ENCODE measurements at regions not wholly inside any gene's neighbourhood (a gene's known extent, or its start where the extent isn't known, plus 50 kb on each side); places are given as distances from the start of the nearest gene placed in this dataset.

DNA sequence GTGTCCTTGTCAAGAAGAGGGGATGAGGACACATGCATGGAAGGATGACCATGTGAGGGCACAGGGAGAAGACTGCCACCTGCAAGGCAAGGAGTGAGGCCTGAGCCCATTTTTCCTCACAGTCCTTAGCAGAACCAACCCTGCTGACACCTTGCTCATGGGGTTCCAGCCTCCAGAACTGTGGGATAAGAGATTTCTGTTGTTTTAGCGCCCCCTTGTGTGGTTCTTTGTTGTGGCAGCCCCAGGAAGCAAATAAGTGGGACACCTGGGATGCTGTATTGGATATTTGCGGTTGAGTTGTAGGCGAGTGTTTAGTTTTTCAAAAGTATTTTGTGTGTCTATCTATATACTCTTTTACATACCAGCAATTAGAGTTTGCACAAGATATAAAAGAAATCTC lies 206.4 kb downstream of the NXNL2 start:
- TF ChIP-seq POLR2A (IDR thresholded peaks at IDR 0.05; ENCODE audit: low read depth, low read length): no peak
- DNase-seq (ENCODE audit: insufficient read length, low spot score) (no peak), FAIRE-seq (no peak)

DNA sequence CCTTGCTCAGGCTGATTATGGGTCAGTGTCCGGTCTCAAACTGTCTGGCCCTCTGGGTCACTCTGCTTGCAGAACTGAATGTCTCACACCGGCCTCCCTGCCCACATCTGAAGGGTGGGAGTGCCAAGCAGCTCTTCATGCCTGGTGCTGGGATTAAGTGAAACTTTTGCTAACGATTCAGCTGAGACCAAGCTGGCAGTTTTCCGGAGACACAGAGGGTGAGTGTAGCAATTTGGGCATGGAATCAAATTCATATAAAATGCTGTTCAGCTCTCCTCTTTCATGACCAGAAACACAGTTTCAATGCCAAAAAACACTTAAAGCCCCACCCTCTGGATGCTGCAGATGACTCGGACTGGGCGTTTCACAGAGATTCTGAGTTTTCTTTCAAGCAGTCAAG lies 207.5 kb downstream of the NXNL2 start:
- TF ChIP-seq POLR2A (IDR thresholded peaks at IDR 0.05; ENCODE audit: low read depth, low read length): no peak
- DNase-seq (ENCODE audit: insufficient read length, low spot score): no peak
- no peak for FAIRE-seq

DNA sequence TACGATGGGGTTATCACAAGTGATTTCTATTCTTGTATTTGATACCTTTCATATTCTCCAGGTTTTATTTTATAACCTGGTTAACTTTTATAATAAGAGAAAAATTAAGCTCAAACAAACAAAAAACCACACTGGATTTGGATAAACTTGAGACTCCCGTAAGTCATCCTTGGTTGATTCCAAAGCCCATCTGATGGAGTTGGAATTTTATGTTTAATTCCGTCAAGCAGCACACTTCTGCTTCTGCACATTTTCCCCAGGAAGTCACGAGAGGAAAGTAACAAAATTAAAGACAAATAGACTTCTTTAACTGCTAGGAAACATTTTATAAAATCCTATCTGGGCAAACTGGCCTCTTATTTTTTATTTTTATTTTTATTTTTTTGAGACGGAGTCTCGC lies 207.9 kb downstream of the NXNL2 start:
- TF ChIP-seq POLR2A (IDR thresholded peaks at IDR 0.05; ENCODE audit: low read depth, low read length): no peak
- no peak for FAIRE-seq
- no peak for DNase-seq (ENCODE audit: insufficient read length, low spot score)

DNA sequence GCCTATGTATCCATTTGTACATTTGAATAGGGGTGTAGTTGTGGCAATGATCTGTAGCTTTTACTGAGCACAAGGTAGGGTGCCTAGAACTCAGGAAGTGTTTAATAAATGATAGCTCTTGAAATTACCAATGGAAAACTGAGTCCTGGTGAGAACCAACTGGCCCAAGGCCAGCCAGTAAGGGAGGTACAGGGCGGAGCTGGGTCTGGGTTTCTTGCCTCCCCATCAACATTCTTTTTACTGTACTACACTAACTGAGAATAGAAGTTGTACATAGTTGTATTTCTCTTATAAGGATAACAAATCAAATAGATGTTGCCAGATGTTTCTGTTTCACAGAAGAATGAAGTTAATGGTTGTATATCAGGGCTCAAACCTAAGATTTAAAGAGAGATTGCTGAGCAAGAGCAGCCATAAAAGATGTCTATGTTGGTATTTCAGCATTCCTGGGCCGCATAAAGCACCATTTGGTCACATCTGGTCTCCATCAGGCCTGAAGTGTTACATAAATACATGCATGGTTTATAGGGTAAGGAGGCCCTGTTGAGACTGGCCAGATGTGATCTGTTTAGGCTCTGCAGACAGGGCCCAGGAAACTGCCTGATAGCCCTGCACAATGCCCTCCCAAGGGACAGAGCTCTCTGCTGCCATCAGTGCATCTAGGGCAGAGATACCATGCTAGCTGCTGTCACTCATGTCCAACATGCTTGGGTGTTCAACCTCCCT lies 210.5 kb downstream of the NXNL2 start:
- no peak for TF ChIP-seq POLR2A (IDR thresholded peaks at IDR 0.05; ENCODE audit: low read depth, low read length)
- no peak for FAIRE-seq
- DNase-seq (ENCODE audit: insufficient read length, low spot score): no peak

DNA sequence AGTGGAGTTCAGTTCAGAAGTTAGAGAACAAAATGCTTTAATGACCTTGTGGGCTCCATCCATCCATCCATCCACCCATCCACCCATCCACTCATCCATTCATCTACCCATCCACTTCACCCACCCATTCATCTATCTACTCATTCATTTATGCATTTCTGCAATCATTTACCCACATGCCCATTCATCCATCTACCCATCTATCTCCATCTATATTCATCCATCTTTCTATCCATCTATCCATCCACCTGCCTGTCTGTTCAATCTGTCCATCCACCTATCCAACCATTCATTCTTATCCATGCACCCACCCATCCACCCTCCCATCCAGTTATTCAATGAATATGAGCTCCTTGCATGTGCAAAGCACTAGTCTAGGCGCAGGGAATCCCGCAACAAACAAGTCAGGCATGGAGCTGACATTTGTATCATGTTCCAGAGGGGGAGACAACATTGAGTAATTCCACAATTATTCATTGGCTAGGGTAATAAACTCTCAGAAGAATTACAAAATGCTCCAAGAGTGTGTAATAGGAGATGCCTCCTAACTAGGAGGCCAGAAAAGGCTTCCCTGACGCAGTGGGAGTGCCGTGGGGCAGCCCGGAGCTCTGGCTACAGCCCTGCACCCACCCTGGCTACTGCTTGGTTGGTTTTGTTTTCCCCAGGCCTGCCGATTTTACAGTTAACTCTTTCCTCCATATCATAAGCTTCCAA lies 211.2 kb downstream of the NXNL2 start:
- FAIRE-seq (no peak), DNase-seq (ENCODE audit: insufficient read length, low spot score) (peak; percentile 46)
- no peak for TF ChIP-seq POLR2A (IDR thresholded peaks at IDR 0.05; ENCODE audit: low read depth, low read length)

DNA sequence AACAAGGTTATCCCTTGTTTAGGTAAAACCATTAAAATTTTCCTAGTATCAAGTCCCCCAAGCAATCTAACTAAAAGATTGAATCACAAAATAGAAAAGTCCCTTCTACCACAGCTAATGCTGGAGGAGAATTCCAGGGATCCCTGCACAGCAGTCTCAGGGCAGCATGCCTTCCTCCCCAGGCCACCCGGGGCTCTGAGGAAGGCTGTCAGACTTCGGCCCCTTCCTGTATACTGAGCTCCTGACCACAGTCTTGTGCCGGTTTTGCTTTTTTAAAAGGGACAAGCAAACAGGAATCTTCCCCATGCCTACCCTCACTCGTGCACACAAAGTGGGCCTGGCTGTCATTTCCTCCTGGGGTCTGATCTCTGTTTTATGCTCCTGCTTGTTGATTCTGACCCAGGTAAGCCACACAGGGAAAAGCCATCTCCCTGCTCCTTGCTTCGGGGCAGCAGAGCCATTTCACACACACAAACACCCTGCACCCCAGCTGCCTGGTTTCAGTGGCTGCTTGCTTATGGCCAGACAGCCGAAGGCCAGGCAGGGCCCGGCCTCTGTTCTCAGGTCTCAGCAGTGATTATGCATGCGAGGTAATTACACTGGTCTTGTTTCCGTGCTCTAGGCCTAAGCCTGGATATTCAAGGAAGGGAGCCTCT lies 211.9 kb downstream of the NXNL2 start:
- DNase-seq (ENCODE audit: insufficient read length, low spot score): no peak
- FAIRE-seq: no peak
- no peak for TF ChIP-seq POLR2A (IDR thresholded peaks at IDR 0.05; ENCODE audit: low read depth, low read length)

DNA sequence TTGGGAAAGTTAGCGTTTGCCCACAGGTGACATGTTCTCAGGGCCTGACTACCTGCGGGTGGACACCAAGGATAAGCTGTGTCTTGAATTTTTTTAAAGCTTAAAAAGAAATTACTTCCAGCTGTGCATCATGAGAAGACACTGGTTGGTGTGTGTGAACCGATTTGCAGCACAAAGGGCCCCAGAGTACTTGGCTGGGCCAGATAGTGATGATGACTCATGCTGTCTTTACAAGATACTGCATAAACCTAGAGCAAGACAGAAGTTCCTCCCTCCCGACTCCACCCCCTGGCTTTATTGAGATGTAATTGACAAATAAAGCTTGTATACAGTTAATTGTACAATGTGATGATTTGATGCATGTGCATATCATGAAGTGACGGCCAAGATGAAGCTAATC lies 212.8 kb downstream of the NXNL2 start:
- DNase-seq (ENCODE audit: insufficient read length, low spot score): peak; percentile 81
- TF ChIP-seq POLR2A (IDR thresholded peaks at IDR 0.05; ENCODE audit: low read depth, low read length): no peak
- FAIRE-seq: peak; percentile 83

DNA sequence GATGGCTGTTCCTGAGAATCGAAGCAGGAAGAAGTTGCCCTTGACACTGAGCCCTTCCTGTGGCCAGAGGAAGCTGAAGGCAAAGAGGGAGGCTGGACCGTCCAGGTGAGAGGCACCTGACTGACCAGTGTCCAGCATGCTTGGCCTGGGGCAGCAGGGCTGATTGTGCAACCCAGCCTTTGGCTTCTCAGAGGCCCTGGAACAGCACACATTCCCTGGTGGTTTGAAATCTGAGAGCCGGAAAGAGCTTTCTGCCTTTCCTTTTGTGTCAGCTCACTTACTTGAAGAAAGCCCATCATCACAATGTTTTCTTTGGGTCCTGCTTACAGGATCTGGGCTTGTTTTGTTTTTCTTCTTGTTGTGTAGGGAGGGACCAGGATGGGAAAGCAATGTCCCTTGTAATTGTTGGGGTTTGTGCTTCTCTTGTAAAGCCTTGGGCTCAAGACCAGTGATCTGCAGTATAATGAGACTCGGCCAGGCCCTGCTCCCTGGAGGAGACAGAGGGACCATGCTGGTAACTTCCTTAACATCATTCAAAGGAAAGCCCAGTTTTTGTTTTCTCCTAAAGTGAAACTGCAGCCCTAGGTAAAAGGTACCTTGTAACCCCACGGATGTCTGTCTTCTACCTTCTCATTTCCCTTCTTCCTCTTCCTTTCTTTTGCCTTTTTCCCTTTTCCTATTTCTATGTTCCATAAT lies 213.7 kb downstream of the NXNL2 start:
- no peak for TF ChIP-seq POLR2A (IDR thresholded peaks at IDR 0.05; ENCODE audit: low read depth, low read length)
- FAIRE-seq (no peak), DNase-seq (ENCODE audit: insufficient read length, low spot score) (no peak)

DNA sequence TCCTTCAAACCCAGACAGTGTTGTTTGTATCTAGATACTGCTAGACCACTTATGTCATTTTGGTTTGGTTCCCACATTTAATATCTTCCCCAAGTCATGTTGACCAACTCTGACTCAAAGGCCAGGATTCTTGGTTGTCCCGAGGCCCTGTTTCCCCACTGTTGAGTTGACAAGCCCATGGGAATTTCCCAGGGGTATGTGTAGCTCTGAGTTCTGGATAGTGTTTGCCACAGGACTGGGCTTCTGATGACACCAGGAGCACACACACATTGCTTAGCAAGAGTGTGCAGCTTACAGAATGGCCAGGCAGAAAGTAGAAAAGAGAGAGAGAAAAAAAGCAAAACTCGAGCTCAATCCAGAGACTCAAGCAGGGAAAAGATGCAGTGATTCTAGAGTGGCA lies 214.4 kb downstream of the NXNL2 start:
- no peak for TF ChIP-seq POLR2A (IDR thresholded peaks at IDR 0.05; ENCODE audit: low read depth, low read length)
- FAIRE-seq (no peak), DNase-seq (ENCODE audit: insufficient read length, low spot score) (no peak)

DNA sequence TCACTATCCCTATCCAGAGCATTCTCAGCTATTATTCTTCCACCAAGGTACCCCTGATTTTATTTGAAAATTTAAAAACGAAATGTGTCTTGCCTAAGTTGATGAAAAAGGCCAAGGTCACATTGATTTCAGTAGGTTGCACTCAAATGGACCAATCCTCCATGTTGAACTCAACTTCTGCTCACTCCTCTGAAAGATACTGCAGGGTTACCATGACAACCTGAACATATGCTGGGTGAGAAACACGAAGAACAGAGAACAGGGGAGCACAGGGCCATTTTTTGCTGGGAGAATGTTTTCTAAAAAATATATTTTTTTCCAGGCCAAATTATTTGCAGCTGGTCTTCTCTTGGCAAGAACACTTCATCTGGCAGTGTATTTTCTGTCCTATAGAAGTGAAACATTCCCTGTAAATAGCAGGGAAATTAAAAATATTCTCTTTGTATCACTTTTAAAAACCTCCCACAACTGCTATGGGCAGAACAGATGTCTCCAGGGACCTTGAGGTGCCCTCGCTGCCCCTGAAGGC lies 215.9 kb downstream of the NXNL2 start:
- no peak for FAIRE-seq
- no peak for DNase-seq (ENCODE audit: insufficient read length, low spot score)
- TF ChIP-seq POLR2A (IDR thresholded peaks at IDR 0.05; ENCODE audit: low read depth, low read length): no peak

DNA sequence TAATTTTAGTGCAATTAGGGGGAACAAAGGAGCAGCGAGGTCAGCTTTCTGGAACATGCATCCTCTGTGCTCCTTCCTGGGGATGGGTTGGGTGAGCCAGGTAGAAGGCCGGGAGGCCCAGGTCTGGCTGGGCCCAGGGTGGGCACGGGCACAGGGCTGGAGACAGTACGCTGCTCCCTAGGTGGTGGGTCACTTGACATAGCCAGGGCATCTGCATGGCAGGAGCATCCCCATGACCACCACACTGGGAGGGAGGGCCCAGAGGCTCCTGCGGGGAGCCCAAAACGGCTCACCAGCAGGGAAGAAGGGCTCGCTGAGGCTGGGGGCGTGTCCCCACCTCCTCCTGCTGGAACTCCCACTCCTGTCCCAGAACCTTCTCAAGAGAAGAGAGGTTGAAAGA lies 216.8 kb downstream of the NXNL2 start:
- no peak for DNase-seq (ENCODE audit: insufficient read length, low spot score)
- FAIRE-seq: no peak
- no peak for TF ChIP-seq POLR2A (IDR thresholded peaks at IDR 0.05; ENCODE audit: low read depth, low read length)

DNA sequence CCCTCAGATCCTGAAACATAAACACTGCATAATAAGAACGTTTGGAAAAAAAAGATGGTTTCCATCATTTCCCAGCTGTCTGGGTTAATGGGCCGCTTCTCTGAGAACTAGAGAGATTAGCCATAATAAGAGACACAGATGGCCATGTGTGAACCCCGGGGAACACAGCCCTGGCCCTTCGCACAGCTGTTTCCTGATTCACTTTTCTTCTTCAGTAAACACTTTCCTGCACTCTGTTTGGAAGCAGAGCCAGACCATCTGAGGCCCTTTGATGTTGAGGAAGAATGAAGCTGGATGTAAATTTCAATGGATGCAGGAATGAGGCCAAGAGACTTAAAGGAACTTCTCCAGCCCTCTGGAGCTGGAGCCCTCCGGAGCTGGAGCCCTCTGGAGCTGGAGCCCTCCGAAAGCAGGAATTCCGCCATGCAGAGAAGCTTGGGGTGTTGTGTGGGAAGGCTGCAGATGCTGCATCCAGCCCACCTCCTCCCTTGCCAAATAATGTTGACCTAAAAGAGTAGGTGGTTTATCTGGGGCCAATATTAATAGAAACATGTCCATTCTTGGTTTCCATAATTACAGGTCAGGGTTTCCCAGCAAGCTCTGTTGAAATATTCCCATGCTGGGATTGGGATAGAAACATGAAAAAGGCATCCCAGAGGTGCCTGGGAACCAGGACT lies 218.9 kb downstream of the NXNL2 start:
- DNase-seq (ENCODE audit: insufficient read length, low spot score) (no peak), FAIRE-seq (no peak)
- no peak for TF ChIP-seq POLR2A (IDR thresholded peaks at IDR 0.05; ENCODE audit: low read depth, low read length)

DNA sequence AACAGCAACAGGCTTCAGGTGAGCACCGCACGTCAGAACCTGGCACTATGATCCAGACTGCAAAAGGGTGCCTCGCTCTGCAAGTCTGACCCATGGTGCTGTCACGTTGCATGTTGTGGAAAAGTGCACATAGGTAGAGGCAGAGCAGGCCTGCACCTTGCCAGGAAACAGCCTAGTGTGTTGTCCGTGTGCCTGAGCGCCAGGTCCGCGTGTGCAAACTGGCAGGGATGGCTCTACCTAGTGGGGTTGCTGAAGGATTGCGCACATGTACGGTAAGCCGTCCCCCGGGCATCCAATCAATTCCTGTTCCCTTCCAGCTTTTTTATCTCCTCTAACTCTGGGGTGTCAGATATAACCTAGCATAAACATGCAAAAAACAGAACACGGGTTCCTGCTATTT lies 219.5 kb downstream of the NXNL2 start:
- no peak for FAIRE-seq
- no peak for DNase-seq (ENCODE audit: insufficient read length, low spot score)
- TF ChIP-seq POLR2A (IDR thresholded peaks at IDR 0.05; ENCODE audit: low read depth, low read length): no peak
